DND-41 (cell line): ENCODE measurements at regions not wholly inside any gene's neighbourhood (a gene's known extent, or its start where the extent isn't known, plus 50 kb on each side); places are given as distances from the start of the nearest gene placed in this dataset.

Experiments
- EZH2 ChIP-seq: IDR thresholded peaks from 3 replicates; pipeline ENCODE4 v1.6.1; 2012; ENCODE audit warnings: borderline replicate concordance, low read depth, mild to moderate bottlenecking, moderate library complexity, low read length, inconsistent platforms; ENCODE audit not compliant: severe bottlenecking
- TF ChIP-seq, protein P1 (sequence below): IDR thresholded peaks from 2 replicates; pipeline ENCODE4 v1.5.1; 2012; ENCODE audit warnings: borderline replicate concordance, low read length, moderate library complexity, mild to moderate bottlenecking; ENCODE audit not compliant: poor library complexity, severe bottlenecking; ENCODE audit errors: extremely low read depth

DNA sequence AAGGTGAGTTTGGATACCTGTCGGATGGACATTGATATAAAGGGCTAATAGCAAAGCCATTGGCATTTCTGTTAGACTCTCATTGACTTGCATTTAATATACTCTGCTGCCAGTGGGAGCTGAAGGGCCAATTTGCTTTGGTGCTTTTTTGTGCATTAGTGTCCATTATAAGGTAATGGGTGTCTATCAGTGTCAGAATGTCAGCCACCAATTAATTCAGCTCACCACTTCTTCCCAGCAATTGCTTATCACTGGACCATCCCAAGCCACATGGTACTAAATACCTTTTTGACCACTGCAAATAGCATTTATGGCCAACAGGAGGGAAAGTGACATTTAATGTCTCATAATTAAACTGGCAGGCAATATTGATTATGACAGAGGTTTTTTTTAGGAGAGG lies 317.8 kb downstream of the TEX29 start:
- TF ChIP-seq, protein P1, sequence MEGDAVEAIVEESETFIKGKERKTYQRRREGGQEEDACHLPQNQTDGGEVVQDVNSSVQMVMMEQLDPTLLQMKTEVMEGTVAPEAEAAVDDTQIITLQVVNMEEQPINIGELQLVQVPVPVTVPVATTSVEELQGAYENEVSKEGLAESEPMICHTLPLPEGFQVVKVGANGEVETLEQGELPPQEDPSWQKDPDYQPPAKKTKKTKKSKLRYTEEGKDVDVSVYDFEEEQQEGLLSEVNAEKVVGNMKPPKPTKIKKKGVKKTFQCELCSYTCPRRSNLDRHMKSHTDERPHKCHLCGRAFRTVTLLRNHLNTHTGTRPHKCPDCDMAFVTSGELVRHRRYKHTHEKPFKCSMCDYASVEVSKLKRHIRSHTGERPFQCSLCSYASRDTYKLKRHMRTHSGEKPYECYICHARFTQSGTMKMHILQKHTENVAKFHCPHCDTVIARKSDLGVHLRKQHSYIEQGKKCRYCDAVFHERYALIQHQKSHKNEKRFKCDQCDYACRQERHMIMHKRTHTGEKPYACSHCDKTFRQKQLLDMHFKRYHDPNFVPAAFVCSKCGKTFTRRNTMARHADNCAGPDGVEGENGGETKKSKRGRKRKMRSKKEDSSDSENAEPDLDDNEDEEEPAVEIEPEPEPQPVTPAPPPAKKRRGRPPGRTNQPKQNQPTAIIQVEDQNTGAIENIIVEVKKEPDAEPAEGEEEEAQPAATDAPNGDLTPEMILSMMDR = no peak
- TF ChIP-seq EZH2 = no peak
